ENCODE measurements at regions not wholly inside any gene's neighbourhood (a gene's known extent, or its start where the extent isn't known, plus 50 kb on each side); places are given as distances from the start of the nearest gene placed in this dataset.

GRCh38 chr3:159635047-159635641, 353.5 kb upstream of the IL12A start:
- ChIA-PET CTCF (interaction anchor here (0.6 to 1.0 kb wide), 2 partner anchors 97 to 184 kb away, joined by 3 to 4 read pairs; no protein-coding TSS in a partner anchor), POLR2A (interaction anchor here (0.6 kb wide), 1 partner anchor 38 kb away, joined by 3 read pairs; no protein-coding TSS in a partner anchor)
- H3K4me1 ChIP-seq: peaks cover 54% of the 10 kb centered on the region
- Mint-ChIP-seq H3K27ac (ENCODE audit: unreplicated experiment) (peak overlapping the region; percentile 65), H3K27me3 (ENCODE audit: insufficient read depth, unreplicated experiment) (no peaks in the 10 kb centered on the region), H3K9me3 (ENCODE audit: unreplicated experiment) (no peaks in the 10 kb centered on the region), H3K4me1 (ENCODE audit: low read depth, unreplicated experiment) (peaks cover 38% of the 10 kb centered on the region), H3K4me3 (ENCODE audit: unreplicated experiment) (peak overlapping the region; percentile 37), H3K36me3 (ENCODE audit: insufficient read depth, unreplicated experiment) (no peaks in the 10 kb centered on the region)
- no peaks in the 10 kb centered on the region for H3K36me3 ChIP-seq (ENCODE audit: control insufficient read depth, insufficient read depth, low read length)
- no TSS peak for BruUV-seq (replicated peaks)
- no peak overlapping the region for H3K4me3 ChIP-seq (ENCODE audit: low read depth, low read length)
- intact Hi-C loops (cut with micrococcal nuclease; ENCODE audit: unreplicated experiment): no loop called here
- no peak for TF ChIP-seq CTCF (IDR thresholded peaks at IDR 0.05; ENCODE audit: insufficient read depth in 1 of 2, low read depth in 1 of 2, low read length in 1 of 2, severe bottlenecking in 1 of 2, unreplicated experiment in 1 of 2)
- H3K9me3 ChIP-seq: no peaks in the 10 kb centered on the region
- H3K27me3 ChIP-seq (replicated peaks; ENCODE audit: control insufficient read depth, insufficient read depth, low read length): no peaks in the 10 kb centered on the region
- peak; percentile 41 to 54 for DNase-seq

DNA sequence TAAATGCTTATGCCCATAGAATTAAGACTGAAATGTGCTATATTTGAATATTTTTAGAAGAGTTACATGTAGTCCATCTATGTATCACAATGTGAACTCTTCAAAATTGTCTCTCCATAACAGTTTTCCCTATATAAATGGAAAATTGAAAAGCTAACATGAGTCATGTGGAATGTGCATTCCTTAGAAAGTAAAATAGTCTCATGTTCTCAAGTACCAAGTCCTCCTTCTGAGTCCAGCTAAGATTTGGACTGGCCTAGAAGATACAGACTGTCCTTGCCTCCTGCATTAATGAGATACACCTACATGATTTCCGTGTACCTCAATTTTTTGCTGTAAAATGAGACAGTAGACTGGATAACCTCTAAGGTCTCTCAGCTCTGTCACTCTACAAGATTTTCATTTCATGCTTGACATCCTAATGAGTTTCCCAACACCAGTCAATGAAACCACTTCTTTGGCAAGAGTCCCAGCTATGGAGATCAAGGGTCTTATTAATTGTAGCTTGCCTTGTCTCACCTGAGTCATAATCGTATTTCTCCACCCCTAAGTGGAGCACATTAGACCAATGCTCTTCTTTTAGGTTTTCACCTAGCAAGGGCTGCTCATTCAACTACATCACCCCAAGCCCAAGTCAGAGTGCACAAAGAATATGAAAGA, 350.6 kb upstream of the IL12A start:
- no peak for TF ChIP-seq CTCF (IDR thresholded peaks at IDR 0.05; ENCODE audit: insufficient read depth in 1 of 2, low read depth in 1 of 2, low read length in 1 of 2, severe bottlenecking in 1 of 2, unreplicated experiment in 1 of 2)
- Mint-ChIP-seq H3K27me3 (ENCODE audit: insufficient read depth, unreplicated experiment) (no peaks in the 10 kb centered on the region), H3K27ac (ENCODE audit: unreplicated experiment) (no peak overlapping the region), H3K9me3 (ENCODE audit: unreplicated experiment) (no peaks in the 10 kb centered on the region), H3K4me1 (ENCODE audit: low read depth, unreplicated experiment) (peaks cover 29% of the 10 kb centered on the region), H3K36me3 (ENCODE audit: insufficient read depth, unreplicated experiment) (no peaks in the 10 kb centered on the region), H3K4me3 (ENCODE audit: unreplicated experiment) (no peak overlapping the region)
- no peaks in the 10 kb centered on the region for H3K36me3 ChIP-seq (ENCODE audit: control insufficient read depth, insufficient read depth, low read length)
- H3K4me1 ChIP-seq: peaks cover 36% of the 10 kb centered on the region
- ChIA-PET POLR2A (no interaction called here), CTCF (no interaction called here)
- H3K4me3 ChIP-seq (ENCODE audit: low read depth, low read length): no peak overlapping the region
- no peak for DNase-seq
- H3K27me3 ChIP-seq (replicated peaks; ENCODE audit: control insufficient read depth, insufficient read depth, low read length): no peaks in the 10 kb centered on the region
- intact Hi-C loops (cut with micrococcal nuclease; ENCODE audit: unreplicated experiment): no loop called here
- no peaks in the 10 kb centered on the region for H3K9me3 ChIP-seq
- no TSS peak for BruUV-seq (replicated peaks)

DNA sequence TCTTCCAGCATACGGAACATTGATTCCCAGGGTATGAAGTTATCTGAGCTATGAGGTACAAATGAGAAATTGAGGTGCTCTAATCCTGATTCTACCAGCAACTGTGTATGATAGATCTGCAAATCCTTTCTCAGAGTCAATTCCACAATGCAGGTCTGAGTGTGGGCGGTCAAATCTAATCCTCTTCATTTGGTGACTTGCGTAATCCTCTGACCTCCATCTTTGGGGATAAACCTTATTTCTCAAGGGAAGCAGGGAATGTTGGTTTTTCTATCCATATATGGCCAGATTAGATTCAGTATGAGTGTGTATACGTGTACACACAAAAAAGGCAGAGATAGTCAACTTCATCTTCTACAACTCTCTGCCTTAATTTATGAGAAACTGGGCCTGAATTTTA, 348.4 kb upstream of the IL12A start:
- Histone ChIP-seq H3K36me3 (ENCODE audit: control insufficient read depth, insufficient read depth, low read length) (no peaks in the 10 kb centered on the region), H3K4me3 (ENCODE audit: low read depth, low read length) (no peak overlapping the region), H3K4me1 (peaks cover 14% of the 10 kb centered on the region), H3K9me3 (no peaks in the 10 kb centered on the region), H3K27me3 (replicated peaks; ENCODE audit: control insufficient read depth, insufficient read depth, low read length) (no peaks in the 10 kb centered on the region)
- ChIA-PET POLR2A (no interaction called here), CTCF (no interaction called here)
- intact Hi-C loops (cut with micrococcal nuclease; ENCODE audit: unreplicated experiment): no loop called here
- no peak for DNase-seq
- Mint-ChIP-seq H3K9me3 (ENCODE audit: unreplicated experiment) (no peaks in the 10 kb centered on the region), H3K27me3 (ENCODE audit: insufficient read depth, unreplicated experiment) (no peaks in the 10 kb centered on the region), H3K27ac (ENCODE audit: unreplicated experiment) (no peak overlapping the region), H3K4me1 (ENCODE audit: low read depth, unreplicated experiment) (peaks cover 12% of the 10 kb centered on the region), H3K4me3 (ENCODE audit: unreplicated experiment) (no peak overlapping the region), H3K36me3 (ENCODE audit: insufficient read depth, unreplicated experiment) (no peaks in the 10 kb centered on the region)
- BruUV-seq (replicated peaks): no TSS peak
- TF ChIP-seq CTCF (IDR thresholded peaks at IDR 0.05; ENCODE audit: insufficient read depth in 1 of 2, low read depth in 1 of 2, low read length in 1 of 2, severe bottlenecking in 1 of 2, unreplicated experiment in 1 of 2): no peak
